ENCODE measurements at regions not wholly inside any gene's neighbourhood (a gene's known extent, or its start where the extent isn't known, plus 50 kb on each side); places are given as distances from the start of the nearest gene placed in this dataset.

DNA sequence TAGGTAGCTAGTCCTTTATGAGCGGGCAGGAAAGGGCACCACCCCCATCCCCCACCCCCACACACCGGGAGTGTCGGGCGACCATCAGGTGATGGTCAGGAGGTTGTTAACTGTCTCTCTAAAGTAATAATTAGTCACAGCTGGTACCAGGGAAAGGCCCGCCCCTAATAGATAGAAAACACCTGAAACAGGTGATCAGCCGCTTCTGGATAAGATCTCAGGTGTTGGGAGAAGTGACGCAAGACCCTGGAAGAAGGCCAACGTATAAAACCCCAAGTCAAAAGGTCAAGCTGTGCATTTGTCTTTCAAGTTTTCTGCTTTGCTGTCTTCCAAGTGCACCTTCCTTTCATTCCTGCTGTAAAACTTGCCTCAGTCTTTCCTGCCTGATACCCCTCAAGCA is 59.6 kb upstream of the LINC00305 start:
- no peak for DNase-seq (ENCODE audit: extremely low read depth in 1 of 11, low read depth in 9 of 11, low spot score in 4 of 11)

DNA sequence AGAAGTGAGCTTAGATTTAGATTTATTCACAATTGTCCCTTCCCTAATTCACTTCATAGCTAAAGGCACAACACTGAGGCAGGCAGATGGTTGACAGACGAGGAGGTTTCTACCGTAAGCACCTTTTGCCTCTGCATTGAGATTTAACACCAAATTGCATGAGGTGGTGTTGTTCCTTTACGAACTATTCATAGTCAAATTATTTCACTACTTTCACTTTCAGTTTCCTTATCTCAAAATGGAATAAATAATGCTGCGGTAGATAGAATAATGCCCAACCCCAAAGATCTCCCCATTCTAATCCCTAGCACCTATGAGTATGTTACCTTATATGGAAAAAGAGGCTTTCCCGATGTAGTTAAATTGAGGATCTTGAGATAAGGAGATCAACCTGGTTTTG is 58.9 kb upstream of the LINC00305 start:
- DNase-seq (ENCODE audit: extremely low read depth in 1 of 11, low read depth in 9 of 11, low spot score in 4 of 11) = no peak

DNA sequence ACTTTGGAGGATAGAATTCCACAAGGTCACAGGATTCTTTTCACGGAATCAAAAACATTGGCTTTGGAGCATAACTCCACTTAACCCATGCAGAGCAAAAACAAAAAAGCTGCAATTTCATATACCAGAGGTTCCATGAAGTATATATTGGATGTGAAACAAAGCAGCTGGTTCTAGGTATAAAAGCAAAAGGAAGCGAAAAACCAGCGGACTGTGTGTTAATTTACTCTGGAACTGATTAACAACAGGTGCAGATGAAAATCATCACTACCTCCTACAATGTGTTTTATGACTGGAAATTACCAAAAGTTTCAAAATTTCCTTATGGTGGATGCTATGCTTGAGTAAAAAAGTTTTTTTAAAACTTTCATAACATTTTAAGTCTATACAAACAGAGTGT is 54.4 kb upstream of the LINC00305 start:
- no peak for DNase-seq (ENCODE audit: extremely low read depth in 1 of 11, low read depth in 9 of 11, low spot score in 4 of 11)

DNA sequence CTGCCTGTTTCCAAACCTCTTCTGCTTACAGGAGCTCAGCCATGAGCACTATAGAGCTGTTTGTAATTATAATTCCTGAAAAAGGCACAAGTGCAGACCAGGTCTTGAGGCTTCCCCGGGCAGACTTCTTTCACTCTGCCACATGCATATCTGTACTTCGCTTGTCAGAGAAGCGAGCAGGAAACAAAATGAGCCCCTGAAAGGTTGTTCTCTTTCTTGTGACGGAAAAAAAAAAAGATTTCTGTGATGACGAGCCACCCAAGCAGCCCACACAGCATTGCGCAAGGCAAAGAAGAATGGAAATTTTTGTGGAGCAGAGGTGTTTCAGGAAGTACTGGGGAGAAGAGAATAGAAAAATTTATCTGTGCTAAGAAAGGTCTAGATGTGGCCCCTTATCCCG is 54.0 kb upstream of the LINC00305 start:
- DNase-seq (ENCODE audit: extremely low read depth in 1 of 11, low read depth in 9 of 11, low spot score in 4 of 11) = no peak

DNA sequence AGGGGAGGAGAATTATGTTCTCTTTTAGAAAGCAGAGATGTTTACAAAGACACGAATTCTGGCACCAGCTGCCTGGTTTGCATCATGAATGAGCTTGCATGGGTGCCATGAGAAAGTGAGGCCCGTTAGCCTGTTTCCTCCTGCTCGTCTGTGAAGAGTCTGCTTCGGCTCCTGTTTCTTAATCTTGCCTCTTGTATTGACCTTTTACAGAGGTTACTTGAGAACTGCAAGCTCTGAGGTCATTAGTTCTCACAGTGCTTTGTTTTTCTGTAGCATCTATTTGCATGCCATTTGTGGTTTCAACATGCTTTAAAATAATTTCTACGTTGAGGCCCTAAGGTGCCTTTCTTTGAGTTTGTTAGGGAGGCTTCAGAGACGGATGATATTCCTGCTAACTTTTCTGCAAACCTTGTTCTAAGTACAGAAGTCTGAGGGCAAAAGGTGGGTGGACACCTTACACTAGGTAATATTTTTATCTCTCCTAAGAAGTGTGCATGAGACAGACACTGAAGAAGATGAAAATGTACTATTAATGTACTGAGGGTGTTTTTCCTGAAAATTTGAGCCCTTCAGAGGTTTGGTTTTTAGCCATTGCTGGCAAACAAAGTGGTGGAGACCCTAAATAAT is 53.4 kb upstream of the LINC00305 start:
- DNase-seq (ENCODE audit: extremely low read depth in 1 of 11, low read depth in 9 of 11, low spot score in 4 of 11) = no peak

DNA sequence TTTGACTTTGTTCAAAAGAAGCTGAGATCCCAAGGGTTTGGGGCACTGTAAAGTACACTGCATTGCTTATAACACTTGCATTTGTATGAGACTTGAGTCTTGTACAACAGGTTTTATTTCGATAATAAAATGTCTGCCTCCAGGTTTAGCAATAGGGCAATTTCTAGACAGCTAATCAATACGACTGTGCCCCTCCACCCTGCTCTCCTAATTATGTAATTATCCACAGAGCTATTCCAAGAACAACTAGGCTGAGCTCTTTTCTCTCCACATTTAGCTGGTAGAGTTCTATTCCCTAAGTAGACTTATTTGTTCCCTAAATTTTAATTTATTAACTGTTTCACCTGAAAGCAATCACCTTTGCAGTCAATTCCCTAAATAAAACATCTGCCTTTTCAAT is 52.9 kb upstream of the LINC00305 start:
- no peak for DNase-seq (ENCODE audit: extremely low read depth in 1 of 11, low read depth in 9 of 11, low spot score in 4 of 11)

DNA sequence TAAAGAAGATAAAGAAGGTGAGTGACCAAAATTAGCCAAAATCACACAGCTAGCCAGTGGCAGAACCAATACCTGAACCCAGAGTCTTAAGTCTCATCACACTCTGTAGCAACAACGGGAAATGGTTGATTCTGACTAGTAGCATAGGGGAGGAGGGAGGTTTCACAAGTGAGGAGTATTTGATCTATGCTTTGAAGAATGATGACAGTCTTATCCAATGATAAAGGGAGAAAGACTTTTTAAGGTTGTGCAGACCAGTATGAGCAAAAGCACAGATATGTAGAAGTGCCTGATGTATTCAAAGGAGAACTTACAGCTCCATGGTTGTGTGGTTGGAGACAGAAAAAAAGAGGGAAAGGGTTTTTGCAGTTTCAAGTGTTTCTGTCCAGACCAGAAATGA is 50.7 kb upstream of the LINC00305 start:
- DNase-seq (ENCODE audit: extremely low read depth in 1 of 11, low read depth in 9 of 11, low spot score in 4 of 11) = no peak

All from renal cortex interstitium (tissue), 11 donors.